ENCODE measurements at regions not wholly inside any gene's neighbourhood (a gene's known extent, or its start where the extent isn't known, plus 50 kb on each side); places are given as distances from the start of the nearest gene placed in this dataset.

GRCh38 chr11:122259195-122259821, 143.3 kb upstream of the BLID start:
- Histone ChIP-seq H3K9me3 (replicated peaks; ENCODE audit: low read length) (no peaks in the 10 kb centered on the region), H3K27me3 (ENCODE audit: control insufficient read depth, insufficient read depth, low read length) (peaks cover 51% of the 10 kb centered on the region), H3K4me2 (ENCODE audit: low read length) (no peak overlapping the region), H3K4me1 (ENCODE audit: control insufficient read depth, insufficient read depth, low read length) (peaks cover 5% of the 10 kb centered on the region), H3K36me3 (ENCODE audit: insufficient read depth, low read length) (no peaks in the 10 kb centered on the region), H3K9ac (ENCODE audit: low read depth, low read length) (no peak overlapping the region), H3K4me3 (ENCODE audit: low read length) (no peak overlapping the region)

DNA sequence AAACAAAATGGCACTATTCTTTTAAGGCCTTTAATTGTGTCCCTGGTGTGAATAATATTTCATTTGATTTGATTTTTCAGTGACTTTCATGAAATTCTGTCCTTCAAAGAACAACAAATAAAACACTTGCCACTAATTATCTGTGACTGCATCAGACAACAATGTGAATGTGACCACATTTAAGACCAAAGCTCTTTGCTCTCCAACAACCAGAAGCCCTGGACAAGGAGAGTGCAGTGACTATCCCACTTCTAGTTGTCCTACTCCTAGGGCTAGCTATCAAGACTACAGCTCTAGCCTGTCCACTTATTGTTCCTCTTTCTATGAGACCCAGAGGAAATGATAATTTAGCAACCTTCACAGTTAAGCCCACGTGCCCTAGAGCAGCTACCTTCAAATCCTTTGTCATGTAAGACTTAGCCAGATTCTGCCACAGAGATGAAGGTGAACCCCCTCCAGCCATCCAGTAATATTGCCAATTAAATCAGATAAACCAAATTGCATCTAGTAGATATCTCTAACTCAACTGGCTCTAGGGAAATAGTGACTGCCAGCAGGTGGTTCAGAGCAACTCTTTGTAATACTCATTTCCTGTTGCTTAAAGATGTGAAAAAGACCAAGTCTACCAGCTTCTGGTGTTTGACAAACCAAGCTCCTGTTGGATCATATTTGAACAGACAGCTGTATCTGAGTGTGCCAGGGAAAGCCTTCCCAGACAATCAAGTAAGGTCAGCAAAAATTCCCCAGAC, 142.6 kb upstream of the BLID start:
- no peak overlapping the region for H3K9ac ChIP-seq (ENCODE audit: low read depth, low read length)
- H3K4me2 ChIP-seq (ENCODE audit: low read length): no peak overlapping the region
- H3K4me1 ChIP-seq (ENCODE audit: control insufficient read depth, insufficient read depth, low read length): peaks cover 5% of the 10 kb centered on the region
- H3K4me3 ChIP-seq (ENCODE audit: low read length): no peak overlapping the region
- peaks cover 45% of the 10 kb centered on the region for H3K27me3 ChIP-seq (ENCODE audit: control insufficient read depth, insufficient read depth, low read length)
- H3K36me3 ChIP-seq (ENCODE audit: insufficient read depth, low read length): no peaks in the 10 kb centered on the region
- H3K9me3 ChIP-seq (replicated peaks; ENCODE audit: low read length): no peaks in the 10 kb centered on the region

DNA sequence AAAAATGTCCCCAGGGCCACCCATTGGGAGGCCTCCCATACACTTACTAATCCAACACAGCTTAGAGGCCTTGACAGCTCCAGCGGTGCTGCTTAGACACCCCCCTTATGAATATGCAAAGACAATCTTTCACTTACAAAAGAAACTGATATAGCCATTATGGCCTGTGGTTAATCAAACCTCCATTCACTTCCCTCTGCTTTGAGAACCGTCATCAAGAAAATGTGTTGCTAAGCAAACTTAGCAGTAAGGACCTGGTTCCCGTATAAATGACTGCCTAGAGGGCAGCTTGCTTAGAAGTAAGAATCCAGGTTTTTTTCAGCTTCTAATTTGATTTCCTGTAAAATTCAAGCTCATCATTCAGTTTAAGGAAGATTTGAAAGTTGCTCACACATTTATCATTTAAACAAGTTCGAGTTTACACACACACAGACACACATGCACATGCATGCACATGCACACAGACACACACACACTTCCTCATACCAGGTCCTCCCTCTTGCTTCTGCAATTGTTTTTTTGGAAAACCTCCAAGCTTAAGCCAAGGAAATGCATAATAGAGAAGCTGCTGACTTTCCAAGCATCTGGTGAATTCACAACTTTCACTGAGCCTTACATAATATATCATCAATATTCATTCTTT, 137.7 kb upstream of the BLID start:
- no peak overlapping the region for H3K4me3 ChIP-seq (ENCODE audit: low read length)
- H3K9me3 ChIP-seq (replicated peaks; ENCODE audit: low read length): no peaks in the 10 kb centered on the region
- no peaks in the 10 kb centered on the region for H3K36me3 ChIP-seq (ENCODE audit: insufficient read depth, low read length)
- no peak overlapping the region for H3K9ac ChIP-seq (ENCODE audit: low read depth, low read length)
- H3K4me2 ChIP-seq (ENCODE audit: low read length): no peak overlapping the region
- peaks cover 33% of the 10 kb centered on the region for H3K27me3 ChIP-seq (ENCODE audit: control insufficient read depth, insufficient read depth, low read length)
- no peaks in the 10 kb centered on the region for H3K4me1 ChIP-seq (ENCODE audit: control insufficient read depth, insufficient read depth, low read length)

DNA sequence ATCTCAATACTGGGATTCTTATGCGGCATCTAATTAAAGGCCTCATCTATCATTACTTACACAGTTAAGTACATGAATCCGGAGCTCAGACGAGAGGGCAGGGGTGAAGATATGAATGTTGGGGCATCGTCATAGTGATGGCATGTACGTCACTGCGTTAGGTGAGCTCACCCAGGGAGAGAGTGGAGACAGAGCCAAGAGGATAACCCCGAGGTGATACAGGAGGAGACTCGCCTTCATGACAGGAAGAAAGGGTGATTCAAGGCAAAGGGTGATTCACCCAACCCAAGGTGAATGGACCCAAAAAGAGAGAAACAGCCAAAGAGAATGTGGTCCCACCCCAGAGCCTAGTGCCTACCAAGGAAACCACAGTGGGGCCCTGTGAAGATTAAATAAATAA, 132.9 kb upstream of the BLID start:
- Histone ChIP-seq H3K4me1 (ENCODE audit: control insufficient read depth, insufficient read depth, low read length) (no peaks in the 10 kb centered on the region), H3K4me2 (ENCODE audit: low read length) (no peak overlapping the region), H3K4me3 (ENCODE audit: low read length) (no peak overlapping the region), H3K27me3 (ENCODE audit: control insufficient read depth, insufficient read depth, low read length) (peaks cover 9% of the 10 kb centered on the region), H3K36me3 (ENCODE audit: insufficient read depth, low read length) (no peaks in the 10 kb centered on the region), H3K9me3 (replicated peaks; ENCODE audit: low read length) (no peaks in the 10 kb centered on the region), H3K9ac (ENCODE audit: low read depth, low read length) (no peak overlapping the region)

DNA sequence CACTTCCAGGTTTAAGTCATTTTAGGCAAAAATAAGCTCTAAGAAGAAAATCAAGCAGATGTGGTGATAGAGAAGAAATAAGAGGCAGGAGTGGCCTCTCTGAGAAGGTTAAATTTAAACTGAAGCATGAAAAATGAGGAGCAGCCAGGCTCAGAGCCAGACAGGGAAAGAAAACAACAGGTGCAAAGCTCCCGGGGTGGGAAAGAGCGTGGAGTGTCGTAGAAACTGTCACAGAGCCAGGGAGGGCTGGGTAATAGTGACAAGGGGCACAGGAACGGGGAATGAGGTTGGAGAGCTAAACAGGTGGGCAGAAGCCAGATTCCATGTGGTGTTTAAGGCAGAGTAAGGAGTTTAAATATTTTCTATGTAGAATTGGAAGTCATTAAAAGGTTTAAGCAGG, 132.1 kb upstream of the BLID start:
- H3K27me3 ChIP-seq (ENCODE audit: control insufficient read depth, insufficient read depth, low read length): peaks cover 9% of the 10 kb centered on the region
- no peak overlapping the region for H3K4me3 ChIP-seq (ENCODE audit: low read length)
- H3K4me2 ChIP-seq (ENCODE audit: low read length): no peak overlapping the region
- H3K36me3 ChIP-seq (ENCODE audit: insufficient read depth, low read length): no peaks in the 10 kb centered on the region
- H3K4me1 ChIP-seq (ENCODE audit: control insufficient read depth, insufficient read depth, low read length): no peaks in the 10 kb centered on the region
- H3K9me3 ChIP-seq (replicated peaks; ENCODE audit: low read length): no peaks in the 10 kb centered on the region
- no peak overlapping the region for H3K9ac ChIP-seq (ENCODE audit: low read depth, low read length)

DNA sequence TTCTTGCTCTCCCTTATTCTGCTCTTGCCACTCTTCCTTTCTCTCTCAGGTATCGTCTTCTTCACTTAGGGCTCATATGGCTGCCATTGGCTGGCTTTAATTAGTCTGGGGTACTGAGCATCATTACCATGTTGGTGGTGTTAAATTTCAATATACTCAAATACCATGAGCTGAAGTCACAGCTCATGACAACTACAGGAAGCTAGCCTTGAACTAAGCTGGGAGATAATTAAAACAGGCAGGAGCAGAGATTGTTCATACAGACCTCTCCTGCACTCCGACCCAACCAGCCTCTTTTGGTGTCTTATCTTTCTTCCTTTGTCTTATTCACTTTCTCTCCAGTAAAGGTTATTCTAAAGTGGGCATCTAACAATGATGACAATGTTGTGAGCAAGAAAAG, 130.9 kb upstream of the BLID start:
- no peaks in the 10 kb centered on the region for H3K36me3 ChIP-seq (ENCODE audit: insufficient read depth, low read length)
- no peaks in the 10 kb centered on the region for H3K4me1 ChIP-seq (ENCODE audit: control insufficient read depth, insufficient read depth, low read length)
- H3K27me3 ChIP-seq (ENCODE audit: control insufficient read depth, insufficient read depth, low read length): peaks cover 4% of the 10 kb centered on the region
- no peak overlapping the region for H3K9ac ChIP-seq (ENCODE audit: low read depth, low read length)
- no peaks in the 10 kb centered on the region for H3K9me3 ChIP-seq (replicated peaks; ENCODE audit: low read length)
- H3K4me2 ChIP-seq (ENCODE audit: low read length): no peak overlapping the region
- H3K4me3 ChIP-seq (ENCODE audit: low read length): no peak overlapping the region

DNA sequence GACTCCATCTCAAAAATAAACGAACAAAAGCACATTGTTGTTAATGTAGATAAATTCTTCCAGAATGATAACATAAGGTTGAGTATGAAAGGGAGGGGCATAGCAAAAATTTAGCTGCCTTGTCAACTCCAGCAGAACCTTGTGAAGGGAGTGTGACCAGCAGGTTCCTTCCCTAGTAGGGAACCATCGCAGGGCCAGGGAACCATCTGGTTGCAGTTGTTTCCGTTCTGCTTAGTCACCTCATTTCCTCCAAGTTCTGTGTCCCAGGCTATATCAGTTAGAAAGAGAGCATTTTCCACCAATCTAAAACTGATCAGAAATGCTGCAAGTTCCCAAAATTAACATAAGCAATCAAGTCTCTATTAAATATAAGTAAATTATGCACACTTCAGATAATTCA, 126.7 kb upstream of the BLID start:
- Histone ChIP-seq H3K27me3 (ENCODE audit: control insufficient read depth, insufficient read depth, low read length) (peaks cover 4% of the 10 kb centered on the region), H3K36me3 (ENCODE audit: insufficient read depth, low read length) (no peaks in the 10 kb centered on the region), H3K4me2 (ENCODE audit: low read length) (no peak overlapping the region), H3K9ac (ENCODE audit: low read depth, low read length) (no peak overlapping the region), H3K9me3 (replicated peaks; ENCODE audit: low read length) (no peaks in the 10 kb centered on the region), H3K4me1 (ENCODE audit: control insufficient read depth, insufficient read depth, low read length) (no peaks in the 10 kb centered on the region), H3K4me3 (ENCODE audit: low read length) (no peak overlapping the region)

GRCh38 chr11:122241566-122241965, 125.6 kb upstream of the BLID start:
- no peak overlapping the region for H3K9ac ChIP-seq (ENCODE audit: low read depth, low read length)
- no peaks in the 10 kb centered on the region for H3K36me3 ChIP-seq (ENCODE audit: insufficient read depth, low read length)
- no peak overlapping the region for H3K4me3 ChIP-seq (ENCODE audit: low read length)
- no peaks in the 10 kb centered on the region for H3K4me1 ChIP-seq (ENCODE audit: control insufficient read depth, insufficient read depth, low read length)
- H3K4me2 ChIP-seq (ENCODE audit: low read length): no peak overlapping the region
- H3K9me3 ChIP-seq (replicated peaks; ENCODE audit: low read length): no peaks in the 10 kb centered on the region
- no peaks in the 10 kb centered on the region for H3K27me3 ChIP-seq (ENCODE audit: control insufficient read depth, insufficient read depth, low read length)

- Histone ChIP-seq H3K4me1 (ENCODE audit: control insufficient read depth, insufficient read depth, low read length) (peaks cover 3% of the 10 kb centered on the region), H3K27me3 (ENCODE audit: control insufficient read depth, insufficient read depth, low read length) (no peaks in the 10 kb centered on the region), H3K36me3 (ENCODE audit: insufficient read depth, low read length) (no peaks in the 10 kb centered on the region), H3K9ac (ENCODE audit: low read depth, low read length) (no peak overlapping the region), H3K4me2 (ENCODE audit: low read length) (no peak overlapping the region), H3K9me3 (replicated peaks; ENCODE audit: low read length) (no peaks in the 10 kb centered on the region), H3K4me3 (ENCODE audit: low read length) (no peak overlapping the region)
Observed at GRCh38 chr11:122240638-122241037, 124.6 kb upstream of the BLID start.

DNA sequence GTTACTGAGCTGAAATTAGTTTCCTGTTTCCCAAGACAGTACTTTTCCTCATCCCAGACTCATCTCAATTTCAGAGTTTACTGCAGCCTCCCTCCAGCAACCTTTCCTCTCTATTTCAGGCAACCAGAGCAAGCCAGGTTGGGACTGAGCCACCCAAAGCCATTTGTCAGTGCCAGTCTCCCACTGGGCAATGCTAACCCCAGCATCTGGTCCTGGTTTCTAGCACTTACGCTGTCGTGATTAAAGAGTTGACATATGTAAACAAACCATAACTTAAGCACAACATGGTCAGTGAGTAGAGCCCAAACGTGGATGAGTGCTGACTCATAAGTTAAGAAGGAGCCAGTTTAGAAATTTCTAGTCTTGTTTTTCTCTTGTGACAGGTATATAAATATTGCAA, 119.6 kb upstream of the BLID start:
- H3K9me3 ChIP-seq (replicated peaks; ENCODE audit: low read length): no peaks in the 10 kb centered on the region
- peak overlapping the region; percentile 42 for H3K4me2 ChIP-seq (ENCODE audit: low read length)
- H3K9ac ChIP-seq (ENCODE audit: low read depth, low read length): no peak overlapping the region
- H3K36me3 ChIP-seq (ENCODE audit: insufficient read depth, low read length): no peaks in the 10 kb centered on the region
- peak overlapping the region; percentile 7 for H3K4me3 ChIP-seq (ENCODE audit: low read length)
- H3K27me3 ChIP-seq (ENCODE audit: control insufficient read depth, insufficient read depth, low read length): peaks cover 6% of the 10 kb centered on the region
- peaks cover 7% of the 10 kb centered on the region for H3K4me1 ChIP-seq (ENCODE audit: control insufficient read depth, insufficient read depth, low read length)

- Histone ChIP-seq H3K9ac (ENCODE audit: low read depth, low read length) (no peak overlapping the region), H3K27me3 (ENCODE audit: control insufficient read depth, insufficient read depth, low read length) (peaks cover 6% of the 10 kb centered on the region), H3K4me1 (ENCODE audit: control insufficient read depth, insufficient read depth, low read length) (peaks cover 12% of the 10 kb centered on the region), H3K4me2 (ENCODE audit: low read length) (no peak overlapping the region), H3K36me3 (ENCODE audit: insufficient read depth, low read length) (no peaks in the 10 kb centered on the region), H3K4me3 (ENCODE audit: low read length) (no peak overlapping the region), H3K9me3 (replicated peaks; ENCODE audit: low read length) (no peaks in the 10 kb centered on the region)
Observed at GRCh38 chr11:122234780-122235179, 118.8 kb upstream of the BLID start.
